GM21786 (cell line): ENCODE measurements at regions not wholly inside any gene's neighbourhood (a gene's known extent, or its start where the extent isn't known, plus 50 kb on each side); places are given as distances from the start of the nearest gene placed in this dataset.
"Not testable (repeated sequence)": the region's sequence is repeated elsewhere in the genome, so short reads cannot be mapped to it uniquely, and the experiment has no call there.

Experiments
- ATAC-seq: cut with Tn5 transposase; IDR thresholded peaks from one replicate; pipeline ENCODE4 v1.9.1; 2021; ENCODE audit not compliant: unreplicated experiment

GRCh38 chrX:40530509-40530908 is 50.3 kb upstream of the ATP6AP2 start:
- no peak for ATAC-seq

GRCh38 chrX:40527543-40527942 is 53.2 kb upstream of the ATP6AP2 start:
- no peak for ATAC-seq

GRCh38 chrX:40526412-40526811 is 54.4 kb upstream of the ATP6AP2 start:
- ATAC-seq: no peak

- not testable (repeated sequence) for ATAC-seq
These were observed 54.9 kb upstream of the ATP6AP2 start for GRCh38 chrX:40525901-40526300.

- ATAC-seq: no peak
These were observed 56.3 kb upstream of the ATP6AP2 start for GRCh38 chrX:40524423-40524822.

- no peak for ATAC-seq
These were observed 56.9 kb upstream of the ATP6AP2 start for GRCh38 chrX:40523852-40524251.

- ATAC-seq: no peak
These were observed 58.8 kb upstream of the ATP6AP2 start for GRCh38 chrX:40521868-40522450.

- no peak for ATAC-seq
These were observed 66.4 kb upstream of the ATP6AP2 start for GRCh38 chrX:40514376-40514775.

- no peak for ATAC-seq
These were observed 66.9 kb upstream of the ATP6AP2 start for GRCh38 chrX:40513835-40514234.

GRCh38 chrX:40513012-40513411 is 67.8 kb upstream of the ATP6AP2 start:
- ATAC-seq: no peak

GRCh38 chrX:40511258-40511657 is 69.5 kb upstream of the ATP6AP2 start:
- no peak for ATAC-seq

GRCh38 chrX:40508560-40508959 is 72.2 kb upstream of the ATP6AP2 start:
- ATAC-seq: no peak

- no peak for ATAC-seq
These were observed 74.4 kb upstream of the ATP6AP2 start for GRCh38 chrX:40506201-40506985.

- no peak for ATAC-seq
These were observed 75.8 kb upstream of the ATP6AP2 start for GRCh38 chrX:40504801-40505605.

GRCh38 chrX:40503094-40503493 is 77.7 kb upstream of the ATP6AP2 start:
- no peak for ATAC-seq

GRCh38 chrX:40502688-40503087 is 78.1 kb upstream of the ATP6AP2 start:
- no peak for ATAC-seq

- ATAC-seq: no peak
These were observed 79.5 kb upstream of the ATP6AP2 start for GRCh38 chrX:40501164-40501855.

GRCh38 chrX:40496728-40497127 is 84.0 kb upstream of the ATP6AP2 start:
- ATAC-seq: no peak

GRCh38 chrX:40495659-40496058 is 85.1 kb upstream of the ATP6AP2 start:
- ATAC-seq: no peak

- no peak for ATAC-seq
These were observed 86.8 kb upstream of the ATP6AP2 start for GRCh38 chrX:40494005-40494404.

- ATAC-seq: no peak
These were observed 92.5 kb upstream of the ATP6AP2 start for GRCh38 chrX:40488296-40488695.
